Fibroblast of the conjunctiva (primary cell): ENCODE measurements at regions not wholly inside any gene's neighbourhood (a gene's known extent, or its start where the extent isn't known, plus 50 kb on each side); places are given as distances from the start of the nearest gene placed in this dataset.
"Not testable (repeated sequence)": the region's sequence is repeated elsewhere in the genome, so short reads cannot be mapped to it uniquely, and the experiment has no call there.

Experiments
- DNase-seq: peaks from one replicate; pipeline ENCODE4 v3.0.0-alpha.2; 2010; ENCODE audit warnings: low read depth

- no peak for DNase-seq
Observed at GRCh38 chr13:110811008-110811720, 97.7 kb downstream of the ING1 start.

GRCh38 chr13:110811771-110812120 is 98.2 kb downstream of the ING1 start:
- DNase-seq, result no peak

GRCh38 chr13:110812121-110812868 is 98.8 kb downstream of the ING1 start:
- no peak for DNase-seq

GRCh38 chr13:110812869-110813645 is 99.6 kb downstream of the ING1 start:
- no peak for DNase-seq

GRCh38 chr13:110813646-110814624 is 100.4 kb downstream of the ING1 start:
- DNase-seq, result no peak

GRCh38 chr13:110815471-110816204 is 99.2 kb downstream of the ANKRD10 start:
- DNase-seq, result no peak

- no peak for DNase-seq
Observed at GRCh38 chr13:110816500-110816899, 98.4 kb downstream of the ANKRD10 start.

- no peak for DNase-seq
Observed at GRCh38 chr13:110817143-110817542, 97.7 kb downstream of the ANKRD10 start.

- no peak for DNase-seq
Observed at GRCh38 chr13:110818747-110819146, 96.1 kb downstream of the ANKRD10 start.

GRCh38 chr13:110819203-110820014 is 95.5 kb downstream of the ANKRD10 start:
- peak; percentile 52 for DNase-seq

GRCh38 chr13:110820322-110820721 is 94.5 kb downstream of the ANKRD10 start:
- DNase-seq, result no peak

- not testable (repeated sequence) for DNase-seq
Observed at GRCh38 chr13:110821837-110822668, 92.8 kb downstream of the ANKRD10 start.

GRCh38 chr13:110822669-110822945 is 92.3 kb downstream of the ANKRD10 start:
- DNase-seq, result no peak

- DNase-seq, result no peak
Observed at GRCh38 chr13:110824702-110825300, 90.1 kb downstream of the ANKRD10 start.

GRCh38 chr13:110825516-110825915 is 89.4 kb downstream of the ANKRD10 start:
- no peak for DNase-seq

GRCh38 chr13:110826101-110826500 is 88.8 kb downstream of the ANKRD10 start:
- DNase-seq, result no peak

- no peak for DNase-seq
Observed at GRCh38 chr13:110826861-110827672, 87.8 kb downstream of the ANKRD10 start.
